Ammon's horn (tissue), 1 donor: ENCODE measurements at regions not wholly inside any gene's neighbourhood (a gene's known extent, or its start where the extent isn't known, plus 50 kb on each side); places are given as distances from the start of the nearest gene placed in this dataset.
"Not testable (repeated sequence)": the region's sequence is repeated elsewhere in the genome, so short reads cannot be mapped to it uniquely, and the experiment has no call there.

Source experiments
- DNase-seq: peaks from one replicate; pipeline ENCODE4 v3.0.0-alpha.2; 2016; ENCODE audit warnings: low spot score

DNA sequence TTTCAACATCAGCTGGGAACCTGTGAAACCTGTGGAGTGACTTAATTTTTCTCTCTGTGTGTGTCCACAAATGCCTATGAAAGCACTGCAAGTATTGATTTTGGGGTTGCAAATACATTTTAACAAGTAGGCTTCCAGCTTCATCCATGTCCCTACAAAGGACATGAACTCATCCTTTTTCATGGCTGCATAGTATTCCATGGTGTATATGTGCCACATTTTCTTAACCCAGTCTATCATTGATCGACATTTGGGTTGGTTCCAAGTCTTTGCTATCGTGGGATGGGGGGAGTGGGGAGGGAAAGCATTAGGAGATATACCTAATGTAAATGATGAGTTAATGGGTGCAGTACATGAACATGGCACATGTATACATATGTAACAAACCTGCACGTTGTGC is 711.3 kb downstream of the LTN1 start:
- DNase-seq = not testable (repeated sequence)

DNA sequence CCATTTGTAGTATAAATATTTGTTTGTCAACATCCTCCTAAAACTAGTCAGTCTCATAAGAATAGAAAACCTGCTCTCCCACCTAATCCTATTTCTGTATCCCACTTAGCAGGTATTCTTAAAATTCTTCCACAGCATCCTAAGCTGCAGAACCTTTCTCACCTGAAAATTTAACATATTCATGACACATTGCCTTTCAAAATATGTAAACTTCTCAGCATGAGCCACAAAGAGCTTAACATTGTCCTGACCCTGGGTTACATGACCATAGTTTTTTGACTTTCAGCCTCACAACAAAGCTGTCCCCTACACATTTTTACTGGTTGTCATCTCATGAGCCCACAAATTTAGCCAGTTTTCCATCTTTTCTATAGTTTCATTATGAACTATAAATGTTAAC is 712.1 kb downstream of the LTN1 start:
- DNase-seq = no peak

DNA sequence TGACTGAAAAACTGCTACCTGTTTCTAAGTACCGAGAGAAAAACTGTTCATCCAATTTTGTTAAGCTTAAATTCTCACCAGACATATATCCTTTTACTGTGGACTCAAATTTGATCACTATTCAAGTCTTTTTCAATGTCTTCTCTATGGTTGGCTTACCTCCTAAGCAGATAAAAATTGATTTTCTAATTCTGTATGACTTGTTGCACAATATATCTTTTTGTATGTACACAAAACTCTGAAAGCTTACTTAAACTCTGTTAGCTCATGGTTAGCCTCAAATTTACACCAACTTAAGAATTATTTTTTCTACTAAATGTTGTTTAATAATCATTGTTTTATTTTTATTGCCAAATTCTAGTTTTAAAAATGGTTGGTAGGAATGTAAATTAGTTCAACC is 715.4 kb downstream of the LTN1 start:
- no peak for DNase-seq

DNA sequence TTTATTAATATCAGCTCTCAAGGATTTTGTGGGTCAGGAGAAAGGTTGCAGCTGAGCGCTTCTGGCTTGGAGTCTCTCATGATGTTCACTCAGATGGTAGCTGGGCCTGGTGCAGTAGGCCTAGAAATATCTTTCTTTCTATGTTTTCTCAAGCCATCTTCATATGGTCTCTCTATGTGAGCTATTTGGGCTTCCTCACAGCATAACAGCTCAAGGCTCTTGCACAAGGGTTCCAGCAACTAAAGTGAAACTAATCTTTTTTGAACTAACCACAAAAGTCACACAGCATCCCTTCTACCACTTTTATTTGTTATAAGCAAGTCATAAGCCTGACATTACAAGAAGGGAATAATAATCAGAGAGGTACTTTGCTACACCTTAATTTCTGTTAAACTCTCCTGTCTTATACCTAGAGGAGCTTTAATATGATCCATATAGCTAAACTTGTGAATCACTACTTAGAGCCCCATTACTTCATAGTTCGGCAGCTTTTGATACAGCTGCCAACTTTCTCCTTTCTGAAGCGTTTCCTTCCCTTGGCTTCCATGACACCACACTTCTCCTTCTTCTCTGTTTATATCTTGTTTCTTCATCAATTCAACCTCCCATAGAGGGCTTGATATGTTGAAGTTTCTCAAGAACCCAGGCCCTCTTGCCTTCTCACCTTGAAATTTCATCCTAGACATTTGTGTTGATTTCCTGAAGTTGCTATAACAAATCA is 720.2 kb downstream of the LTN1 start:
- no peak for DNase-seq

DNA sequence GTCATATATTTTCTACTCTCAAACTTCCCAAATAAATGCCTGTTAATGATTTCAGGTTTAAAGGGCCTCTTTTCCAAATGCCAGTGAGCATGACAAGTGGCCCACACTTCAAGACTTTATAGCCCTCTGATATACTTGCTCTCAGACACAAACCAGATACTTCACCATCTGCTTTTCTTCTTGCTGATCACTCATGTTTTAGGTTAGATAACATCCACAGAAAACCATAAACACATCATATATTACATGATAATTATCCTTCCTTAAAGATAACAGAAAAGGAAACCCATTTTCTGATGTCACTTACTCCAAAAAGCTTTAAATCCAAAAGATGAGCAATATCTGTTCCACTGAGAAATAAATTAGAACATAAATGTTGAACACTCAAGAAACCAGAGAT is 723.5 kb downstream of the LTN1 start:
- no peak for DNase-seq

DNA sequence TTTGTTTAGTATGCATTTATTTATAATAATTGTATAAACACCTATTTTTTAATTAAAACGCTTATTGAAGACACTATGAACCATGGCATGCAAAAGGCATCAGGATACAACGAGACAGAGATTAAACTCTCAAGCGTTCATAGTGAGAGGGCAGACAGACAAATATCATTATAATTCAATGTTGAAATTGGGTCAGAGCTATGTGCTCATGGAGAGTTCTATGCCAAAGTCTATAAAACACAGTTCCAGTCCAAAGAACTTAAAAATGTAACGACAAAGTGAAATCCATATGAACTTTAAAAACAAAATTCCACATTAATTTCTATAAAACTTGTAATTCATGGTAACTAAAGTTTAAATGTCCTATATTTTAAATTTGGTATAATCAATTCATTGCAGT is 724.0 kb downstream of the LTN1 start:
- DNase-seq = no peak

DNA sequence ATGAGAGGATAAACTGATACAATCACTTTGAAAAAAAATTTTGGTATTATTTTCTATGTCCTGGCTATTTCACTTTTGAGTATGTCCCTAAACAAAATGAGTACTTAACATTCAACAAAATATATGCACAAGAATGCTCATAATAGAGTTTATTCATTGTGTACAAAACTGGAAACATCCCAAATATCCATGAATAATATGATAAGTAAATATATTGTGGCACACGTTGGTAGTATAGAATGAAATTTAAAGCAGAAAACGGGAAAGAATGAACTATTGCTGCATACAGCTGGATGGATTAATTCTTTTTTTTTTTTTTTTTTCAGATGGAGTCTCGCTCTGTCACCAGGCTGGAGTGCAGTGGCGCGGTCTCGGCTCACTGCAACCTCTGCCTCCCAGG is 725.2 kb downstream of the LTN1 start:
- DNase-seq = no peak

DNA sequence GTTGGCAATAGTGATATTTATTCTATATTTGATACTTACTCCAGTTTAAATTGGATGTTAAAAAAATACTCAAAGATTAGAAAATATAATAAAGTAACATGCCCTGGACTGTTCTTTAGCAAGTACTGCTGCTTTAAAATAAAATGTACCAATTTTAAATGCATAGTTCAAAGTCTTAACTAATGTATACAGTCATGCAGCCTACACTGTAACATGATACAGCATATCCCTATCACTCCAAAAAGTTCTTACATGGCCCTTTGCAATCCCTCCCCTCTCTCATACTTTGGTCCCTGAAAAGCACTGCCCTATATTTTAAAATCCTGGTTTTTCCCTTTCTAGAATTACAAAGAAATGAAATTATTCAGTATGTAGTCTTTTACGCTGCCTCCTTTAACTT is 726.6 kb downstream of the LTN1 start:
- DNase-seq = no peak

DNA sequence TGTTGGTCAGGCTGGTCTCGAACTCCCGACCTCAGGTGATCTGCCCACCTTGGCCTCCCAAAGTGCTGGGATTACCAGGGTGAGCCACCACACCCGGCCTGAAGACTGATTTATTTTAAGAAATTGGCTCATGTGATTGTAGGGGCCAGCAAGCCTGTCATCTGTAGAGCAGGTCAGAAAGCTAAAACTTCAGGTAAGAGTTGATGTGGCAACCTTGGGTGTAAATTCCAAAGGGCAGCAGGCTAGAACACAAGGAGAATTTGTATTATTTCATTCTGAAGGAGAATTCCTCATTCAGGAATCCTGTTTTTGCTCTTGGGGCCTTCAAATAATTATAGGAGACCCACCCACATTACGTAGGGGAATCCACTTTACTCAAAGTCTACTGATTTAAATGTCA is 728.7 kb downstream of the LTN1 start:
- DNase-seq = no peak

DNA sequence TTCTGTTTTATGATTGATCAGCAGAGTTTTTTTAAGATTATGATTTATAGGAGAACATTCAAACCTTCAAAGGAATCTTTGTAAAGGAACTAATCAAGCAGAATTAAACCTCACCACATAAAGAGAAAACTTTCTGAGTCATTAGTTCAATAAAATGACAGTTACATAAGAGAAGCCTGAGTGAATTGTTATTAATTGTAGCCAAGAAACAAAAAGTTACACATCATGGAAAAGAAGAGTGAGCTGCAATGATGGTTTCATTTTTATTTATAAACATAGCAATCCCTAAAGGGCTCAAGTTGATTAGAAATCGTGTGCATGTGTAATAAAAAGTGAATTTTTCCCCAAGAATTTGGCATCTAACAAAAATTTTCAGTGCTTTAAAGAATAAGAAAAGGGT is 731.4 kb downstream of the LTN1 start:
- DNase-seq = no peak

DNA sequence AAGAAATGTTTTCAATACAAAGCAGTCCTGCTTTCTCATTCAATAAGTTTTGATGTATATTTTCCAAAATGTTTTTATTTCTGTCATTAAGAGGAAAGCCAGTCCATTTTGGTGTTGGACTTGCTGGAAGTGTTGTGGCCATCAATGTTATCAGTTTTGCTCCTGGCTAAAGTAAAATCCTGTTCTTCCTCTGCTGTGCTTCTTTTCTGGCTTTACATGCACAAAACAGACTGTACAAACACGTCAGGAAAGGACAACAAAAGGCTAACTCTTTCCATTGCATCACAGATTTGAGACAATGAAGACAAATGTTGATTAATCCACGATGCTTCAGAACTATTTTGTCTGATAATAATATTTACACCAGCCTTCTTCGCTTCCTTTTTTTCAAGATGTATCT is 735.4 kb downstream of the LTN1 start:
- no peak for DNase-seq

DNA sequence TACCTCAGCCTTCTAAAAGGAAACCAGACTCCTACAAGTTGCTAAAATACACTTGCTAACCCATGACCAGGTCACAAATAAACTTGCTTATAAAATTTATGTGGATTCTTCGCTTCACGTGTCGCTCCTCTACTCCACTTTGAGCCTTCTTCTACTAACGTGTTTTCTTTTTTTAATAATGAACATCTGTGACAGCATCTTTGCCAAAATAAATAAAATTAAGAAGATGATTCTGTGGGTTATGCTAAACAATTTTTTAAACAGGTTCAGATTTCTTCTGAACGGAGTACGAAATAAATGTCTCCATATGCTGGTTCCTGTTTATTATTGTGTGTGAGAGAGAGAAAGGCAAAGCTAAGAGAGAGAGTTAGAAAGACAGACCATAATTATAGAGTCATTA is 735.8 kb downstream of the LTN1 start:
- no peak for DNase-seq

DNA sequence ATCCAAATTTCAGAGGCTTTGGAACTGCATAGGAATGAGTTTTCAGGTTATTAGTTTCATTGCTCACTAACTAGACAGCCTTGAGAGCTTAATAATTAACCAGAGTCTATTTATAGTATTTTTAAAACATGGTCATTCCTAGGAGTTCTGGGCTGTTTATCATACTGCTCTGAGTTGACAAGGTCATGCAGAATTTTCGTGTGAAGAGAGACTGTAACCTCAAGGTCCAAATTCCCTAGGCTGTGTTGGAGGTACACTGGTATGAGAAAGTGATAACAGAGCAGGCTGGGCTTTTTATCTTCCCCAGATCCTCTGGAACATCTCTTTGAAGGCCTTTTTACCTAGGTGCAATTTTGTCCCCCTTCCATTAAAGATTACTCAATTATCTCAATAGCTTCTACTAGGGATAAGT is 736.3 kb downstream of the LTN1 start:
- DNase-seq = no peak

DNA sequence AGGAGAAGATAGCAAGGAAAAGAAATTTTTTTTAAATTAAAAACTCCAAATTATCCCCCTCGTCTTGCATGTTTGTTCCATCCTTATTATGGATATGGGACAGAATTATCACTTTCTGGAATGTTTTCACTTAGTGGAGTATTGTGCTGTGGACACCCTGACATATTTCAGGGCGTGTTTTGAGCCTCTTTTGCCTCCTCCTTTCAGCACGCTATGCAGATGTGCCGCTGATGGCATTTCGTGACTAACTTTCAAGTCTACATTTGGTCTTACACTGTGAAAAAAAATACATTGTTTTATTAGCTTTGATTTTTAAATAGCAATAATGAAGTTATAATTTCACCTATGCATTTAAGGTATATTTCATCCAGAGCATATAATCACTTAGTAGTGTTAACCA is 738.7 kb downstream of the LTN1 start:
- DNase-seq = no peak

DNA sequence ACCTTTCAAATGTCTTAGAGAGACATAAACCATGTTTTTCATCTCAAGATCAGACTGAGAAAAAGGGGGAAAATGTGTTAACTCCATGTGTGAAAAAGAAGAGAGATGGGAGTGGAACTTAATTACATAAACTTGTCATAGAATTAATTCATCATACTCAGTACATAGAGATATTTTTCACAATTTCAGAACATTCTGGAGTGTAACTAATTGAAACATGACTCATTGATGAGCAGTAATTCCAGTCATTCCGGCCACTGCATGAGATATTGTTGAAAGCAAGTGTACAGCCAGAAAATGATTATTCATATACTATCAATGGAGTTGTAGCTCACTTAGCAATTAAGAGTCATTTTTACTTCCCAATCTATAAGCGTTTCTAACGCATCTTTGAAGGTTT is 739.3 kb downstream of the LTN1 start:
- DNase-seq = no peak

DNA sequence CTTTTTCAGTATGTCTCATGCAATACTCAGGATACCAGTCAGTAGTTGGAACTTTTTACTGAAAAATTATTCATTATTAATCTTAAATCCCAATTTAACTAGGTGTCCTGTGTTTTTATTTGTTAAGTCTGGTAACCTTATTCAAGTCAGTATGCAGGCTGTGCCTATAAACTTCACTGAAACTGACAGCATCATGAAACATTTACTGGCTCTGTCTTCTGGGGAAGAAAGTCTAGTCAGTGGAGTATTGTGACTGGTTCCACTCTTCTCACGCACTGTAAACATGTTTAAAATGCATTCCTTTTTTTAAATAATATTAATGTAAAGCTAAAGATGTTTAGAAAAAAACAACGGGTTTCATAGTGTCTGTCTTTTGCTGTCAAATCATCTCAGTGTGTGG is 739.7 kb downstream of the LTN1 start:
- DNase-seq = no peak

DNA sequence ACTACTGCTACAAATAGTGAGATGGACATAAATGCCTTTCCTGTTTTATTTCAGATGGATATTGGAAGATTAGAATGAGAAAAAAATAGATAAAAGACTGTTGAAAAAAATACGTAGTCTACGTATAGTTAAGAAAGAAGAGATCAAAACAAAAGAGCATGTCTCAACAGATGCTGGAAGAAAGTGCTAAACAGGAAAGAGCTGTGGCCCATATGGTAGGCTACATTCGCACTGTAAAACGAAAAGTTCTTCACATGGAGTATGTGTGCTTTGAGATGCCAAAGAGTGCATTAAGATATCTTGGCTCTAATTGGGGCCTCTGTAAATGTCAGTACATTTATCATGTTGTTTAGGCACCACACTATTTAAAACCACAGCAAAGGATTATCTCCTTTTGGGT is 741.7 kb downstream of the LTN1 start:
- DNase-seq = no peak

DNA sequence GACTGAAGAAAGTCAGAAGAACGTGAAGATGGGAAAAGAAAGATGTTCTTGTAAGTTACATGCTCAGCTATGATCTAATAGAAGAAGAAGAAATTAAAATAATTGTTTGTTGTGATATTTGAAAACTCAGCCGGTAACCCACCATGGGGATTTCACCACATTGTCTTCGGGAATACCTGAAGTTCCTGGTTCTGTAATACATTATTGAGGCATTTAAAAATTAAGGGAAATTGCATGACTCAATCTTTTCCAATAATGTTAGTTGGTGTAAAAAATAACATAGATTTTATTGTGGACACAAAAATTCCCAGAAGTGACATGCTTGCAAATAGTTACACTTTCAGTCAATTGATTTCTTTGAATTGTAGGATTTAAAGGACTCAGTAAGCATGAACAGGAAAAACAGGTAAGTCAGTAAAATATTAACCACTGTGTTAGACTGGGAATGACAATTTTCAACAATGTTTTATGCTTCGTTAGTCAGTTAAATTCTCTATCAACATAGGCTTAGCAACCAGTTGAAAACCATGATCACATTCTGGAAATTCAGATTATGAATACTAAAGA is 745.1 kb downstream of the LTN1 start:
- no peak for DNase-seq

DNA sequence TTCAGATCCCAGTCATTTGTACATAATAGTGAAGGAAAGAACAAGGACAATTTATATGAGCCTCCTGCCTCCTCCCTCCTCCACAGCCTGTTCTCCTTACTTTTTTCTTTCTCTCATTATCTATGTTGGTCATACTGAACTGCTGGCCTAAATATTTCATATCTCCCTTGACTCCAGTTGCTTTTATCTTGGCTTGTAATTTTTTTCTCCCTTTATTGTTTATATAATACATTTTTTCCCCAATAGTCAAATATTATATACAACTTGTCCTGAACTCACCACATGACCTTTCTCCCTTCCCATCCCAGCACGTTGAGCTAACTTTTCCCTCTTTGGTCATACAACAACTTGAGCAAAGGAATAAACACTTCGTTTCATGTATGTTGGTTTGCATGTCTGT is 752.1 kb downstream of the LTN1 start:
- DNase-seq = no peak

DNA sequence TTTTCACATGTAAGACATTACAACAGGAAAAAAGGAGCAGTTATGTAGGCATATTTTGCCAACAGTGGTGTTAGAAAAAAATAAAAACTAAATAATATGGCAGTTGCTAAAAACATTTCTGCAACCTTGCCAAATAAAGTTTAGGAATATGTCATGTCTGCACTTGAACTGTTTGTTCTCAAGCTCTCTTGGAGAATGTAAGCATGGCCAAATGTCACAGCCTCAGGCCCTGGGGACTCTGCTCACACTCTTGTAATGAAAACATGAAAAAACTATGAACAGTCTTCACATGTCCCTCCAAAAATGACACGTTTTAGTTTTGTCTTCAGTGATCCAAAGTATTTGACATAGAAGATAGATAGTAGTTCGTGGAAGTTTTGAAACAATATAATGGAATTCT is 753.3 kb downstream of the LTN1 start:
- no peak for DNase-seq

DNA sequence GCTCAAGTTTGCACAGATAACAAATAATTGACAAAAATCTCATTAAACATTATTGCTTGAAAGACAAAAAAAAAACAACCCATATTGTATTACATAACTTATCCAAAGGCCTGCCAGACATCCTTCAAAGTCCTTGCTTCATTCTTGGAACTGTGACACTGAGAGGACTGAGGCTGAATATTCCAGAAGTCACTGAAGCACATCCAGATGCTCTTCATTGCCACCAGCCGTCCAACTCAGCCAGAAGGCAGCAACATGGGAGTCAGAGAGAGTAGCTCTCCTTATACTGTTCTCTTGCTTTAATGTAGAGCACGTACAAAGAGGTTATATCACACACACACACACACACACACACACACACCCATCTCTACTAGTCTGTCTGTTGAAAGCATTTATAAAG is 755.0 kb downstream of the LTN1 start:
- DNase-seq = no peak

DNA sequence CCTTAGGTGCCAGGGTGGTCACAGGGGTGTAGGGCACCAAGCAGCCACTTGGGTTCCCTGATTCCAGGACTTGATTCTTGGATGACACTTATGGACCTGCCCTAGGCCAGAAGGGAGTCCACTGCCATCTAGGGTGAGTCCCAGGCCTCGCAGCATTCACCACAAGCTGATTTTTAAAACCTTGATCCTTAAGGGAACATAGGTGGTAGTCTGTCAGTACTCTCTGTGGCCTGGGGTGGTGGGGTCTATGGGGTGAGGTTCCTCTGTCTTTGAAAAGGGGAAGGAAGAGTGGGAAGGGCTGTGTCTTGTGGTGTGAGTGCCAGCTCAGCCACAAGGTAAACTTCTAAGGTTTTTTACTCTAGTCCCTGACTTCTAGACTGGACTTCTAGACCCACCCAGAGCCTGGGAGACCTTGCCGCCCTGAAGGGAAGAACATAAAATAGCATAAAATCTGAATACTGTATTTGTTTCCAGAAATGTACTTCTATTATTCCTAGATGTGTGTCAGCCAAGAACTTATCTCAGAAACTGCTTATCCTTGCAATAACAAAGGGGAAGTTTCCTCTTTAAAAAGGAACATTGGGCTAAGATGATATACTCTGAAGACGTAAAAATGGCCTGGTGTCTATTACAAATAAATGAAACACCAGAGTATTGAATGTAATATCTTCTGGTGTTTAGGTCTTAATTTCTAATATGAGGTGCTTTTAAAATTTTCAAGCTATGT is 757.3 kb downstream of the LTN1 start:
- peak; percentile 48 for DNase-seq

DNA sequence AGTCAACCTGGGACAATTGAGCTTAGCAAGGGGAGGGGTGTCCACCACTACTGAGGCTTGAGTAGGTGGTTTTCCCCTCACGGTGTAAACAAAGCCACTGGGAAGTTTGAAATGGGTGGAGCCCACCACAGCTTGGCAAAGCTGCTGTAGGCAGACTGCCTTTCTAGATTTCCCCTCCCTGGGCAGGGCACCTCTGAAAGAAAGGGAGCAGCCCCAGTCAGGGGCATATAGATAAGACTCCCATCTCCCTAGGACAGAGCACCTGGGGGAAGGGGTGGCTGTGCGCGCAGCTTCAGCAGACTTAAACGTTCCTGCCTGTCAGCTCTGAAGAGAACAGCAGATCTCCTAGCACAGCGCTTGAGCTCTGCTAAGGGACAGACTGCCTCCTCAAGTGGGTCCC is 758.4 kb downstream of the LTN1 start:
- DNase-seq = no peak
